ENCODE measurements at regions not wholly inside any gene's neighbourhood (a gene's known extent, or its start where the extent isn't known, plus 50 kb on each side); places are given as distances from the start of the nearest gene placed in this dataset.

DNA sequence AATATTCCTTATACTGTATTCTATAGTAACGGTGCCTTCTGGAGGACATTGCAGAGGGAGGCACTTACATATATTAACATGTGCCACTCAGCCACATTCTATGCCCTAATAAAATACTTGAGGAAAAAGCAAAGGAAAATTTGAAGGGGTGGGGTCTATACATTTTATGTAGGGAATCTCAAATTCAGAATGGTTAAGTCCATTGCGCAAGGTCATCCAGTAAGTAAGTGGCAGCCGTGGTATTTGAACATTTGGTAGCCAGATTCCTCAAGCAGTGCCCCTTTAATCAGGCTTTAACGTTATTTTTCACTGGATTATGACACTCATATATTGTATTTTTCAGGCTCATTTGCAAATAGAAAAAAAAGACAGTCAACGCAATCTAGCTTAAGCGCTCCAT, 738.3 kb downstream of the DOK5 start:
- TF ChIP-seq, protein P1, sequence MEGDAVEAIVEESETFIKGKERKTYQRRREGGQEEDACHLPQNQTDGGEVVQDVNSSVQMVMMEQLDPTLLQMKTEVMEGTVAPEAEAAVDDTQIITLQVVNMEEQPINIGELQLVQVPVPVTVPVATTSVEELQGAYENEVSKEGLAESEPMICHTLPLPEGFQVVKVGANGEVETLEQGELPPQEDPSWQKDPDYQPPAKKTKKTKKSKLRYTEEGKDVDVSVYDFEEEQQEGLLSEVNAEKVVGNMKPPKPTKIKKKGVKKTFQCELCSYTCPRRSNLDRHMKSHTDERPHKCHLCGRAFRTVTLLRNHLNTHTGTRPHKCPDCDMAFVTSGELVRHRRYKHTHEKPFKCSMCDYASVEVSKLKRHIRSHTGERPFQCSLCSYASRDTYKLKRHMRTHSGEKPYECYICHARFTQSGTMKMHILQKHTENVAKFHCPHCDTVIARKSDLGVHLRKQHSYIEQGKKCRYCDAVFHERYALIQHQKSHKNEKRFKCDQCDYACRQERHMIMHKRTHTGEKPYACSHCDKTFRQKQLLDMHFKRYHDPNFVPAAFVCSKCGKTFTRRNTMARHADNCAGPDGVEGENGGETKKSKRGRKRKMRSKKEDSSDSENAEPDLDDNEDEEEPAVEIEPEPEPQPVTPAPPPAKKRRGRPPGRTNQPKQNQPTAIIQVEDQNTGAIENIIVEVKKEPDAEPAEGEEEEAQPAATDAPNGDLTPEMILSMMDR (IDR thresholded peaks at IDR 0.05; ENCODE audit: poor library complexity), result no peak
- TF ChIP-seq EZH2 (IDR thresholded peaks at IDR 0.05; ENCODE audit: borderline replicate concordance), result no peak
- no peak for TF ChIP-seq EZH2phosphoT487 (IDR thresholded peaks at IDR 0.05; ENCODE audit: low read depth, severe bottlenecking, unreplicated experiment)
